GM23338 (cell line): ENCODE measurements at regions not wholly inside any gene's neighbourhood (a gene's known extent, or its start where the extent isn't known, plus 50 kb on each side); places are given as distances from the start of the nearest gene placed in this dataset.

Experiments
- CREB1 ChIP-seq: fragments of 250-450 bp; sonication (Bioruptor Pico); IDR thresholded peaks from 2 replicates; pipeline ENCODE4 v1.5.0; 2020; ENCODE audit warnings: low read depth, mild to moderate bottlenecking, moderate library complexity
- ETS1 ChIP-seq: IDR thresholded peaks from 2 replicates; pipeline ENCODE4 v1.6.1; 2016; ENCODE audit warnings: antibody characterized with exemption
- EZH2phosphoT487 ChIP-seq: fragments of 200-600 bp; sonication (generic); IDR thresholded peaks from one replicate; pipeline ENCODE4 v1.8.1; 2018; ENCODE audit warnings: antibody characterized with exemption; ENCODE audit not compliant: unreplicated experiment
- JUNB ChIP-seq: IDR thresholded peaks from one replicate; pipeline ENCODE4 v1.6.1; 2016; ENCODE audit warnings: antibody characterized with exemption; ENCODE audit not compliant: unreplicated experiment
- NANOG ChIP-seq: IDR thresholded peaks from 2 replicates; pipeline ENCODE4 v1.6.1; 2016; ENCODE audit warnings: antibody characterized with exemption, borderline replicate concordance
- STAT1 ChIP-seq: IDR thresholded peaks from one replicate; pipeline ENCODE4 v1.6.1; 2016; ENCODE audit warnings: antibody characterized with exemption; ENCODE audit not compliant: unreplicated experiment
- ZNF114 ChIP-seq: fragments of 250-450 bp; sonication (Bioruptor Pico); IDR thresholded peaks from 2 replicates; pipeline ENCODE4 v1.5.0; 2020; ENCODE audit warnings: mild to moderate bottlenecking, moderate library complexity
- ZNF331 ChIP-seq: fragments of 250-450 bp; sonication (Bioruptor Pico); IDR thresholded peaks from 2 replicates; pipeline ENCODE4 v1.5.0; 2020; ENCODE audit warnings: low read depth, mild to moderate bottlenecking, moderate library complexity
- ZNF462 ChIP-seq: fragments of 250-450 bp; sonication (Bioruptor Pico); IDR thresholded peaks from 2 replicates; pipeline ENCODE4 v1.5.0; 2020; ENCODE audit warnings: mild to moderate bottlenecking, moderate library complexity

GRCh38 chr1:234896477-234897389 lies 231.9 kb downstream of the TOMM20 start (continued):
- TF ChIP-seq ZNF462 (no peak), CREB1 (no peak), ZNF331 (CRISPR knock-in tag) (no peak), EZH2phosphoT487 (no peak), ZNF114 (CRISPR knock-in tag) (no peak), STAT1 (no peak), NANOG (no peak), ETS1 (no peak), JUNB (no peak)
